ENCODE measurements at regions not wholly inside any gene's neighbourhood (a gene's known extent, or its start where the extent isn't known, plus 50 kb on each side); places are given as distances from the start of the nearest gene placed in this dataset.

- Histone ChIP-seq H3K27ac (no peak overlapping the region), H3K27me3 (peaks cover 14% of the 10 kb centered on the region), H3K4me1 (replicated peaks in 1 of 2) (no peaks in the 10 kb centered on the region), H3K4me3 (no peak overlapping the region), H3K9me3 (replicated peaks in 1 of 3) (no peaks in the 10 kb centered on the region), H3K36me3 (replicated peaks in 1 of 2) (no peaks in the 10 kb centered on the region)
- intact Hi-C loops (cut with DNase I) = no loop called here
- peak in 1 of 7 donors; percentile 9 for DNase-seq
- 77 to 90% (median 87%) methylated on average over 6 of the region's 6 CpGs for WGBS, 4 donors
- TF ChIP-seq CTCF (IDR thresholded peaks at IDR 0.05) (no peak), POLR2A (IDR thresholded peaks at IDR 0.05) (no peak)
Observed at GRCh38 chr14:104464907-104465306, 114.7 kb upstream of the C14orf180 start.

- no peaks in the 10 kb centered on the region for H3K9me3 ChIP-seq (replicated peaks in 1 of 3)
- no peaks in the 10 kb centered on the region for H3K4me1 ChIP-seq (replicated peaks in 1 of 2)
- TF ChIP-seq POLR2A (IDR thresholded peaks at IDR 0.05) = no peak
- no peaks in the 10 kb centered on the region for H3K36me3 ChIP-seq (replicated peaks in 1 of 2)
- no peak overlapping the region for H3K4me3 ChIP-seq
- intact Hi-C loops (cut with DNase I) = no loop called here
- no peak overlapping the region for H3K27ac ChIP-seq
- peaks cover 14% of the 10 kb centered on the region for H3K27me3 ChIP-seq
- 66 to 82% (median 77%) methylated on average over 7 to 8 of the region's 8 CpGs for WGBS, 4 donors
- DNase-seq = peak in 1 of 7 donors; percentile 24
Observed at GRCh38 chr14:104465482-104466390, 113.8 kb upstream of the C14orf180 start.

GRCh38 chr14:104467236-104467635, 112.3 kb upstream of the C14orf180 start:
- Histone ChIP-seq H3K4me3 (no peak overlapping the region), H3K36me3 (replicated peaks in 1 of 2) (no peaks in the 10 kb centered on the region), H3K9me3 (replicated peaks in 1 of 3) (no peaks in the 10 kb centered on the region), H3K27me3 (peaks cover 7% of the 10 kb centered on the region), H3K27ac (no peak overlapping the region), H3K4me1 (replicated peaks in 1 of 2) (no peaks in the 10 kb centered on the region)
- WGBS, 4 donors = 67 to 76% (median 71%) methylated on average over 5 of the region's 5 CpGs
- no peak for TF ChIP-seq CTCF (IDR thresholded peaks at IDR 0.05)
- TF ChIP-seq POLR2A (IDR thresholded peaks at IDR 0.05) = no peak
- no peak for DNase-seq
- intact Hi-C loops (cut with DNase I) = no loop called here

- WGBS, 4 donors = 77 to 91% (median 85%) methylated on average over 7 of the region's 7 CpGs
- H3K9me3 ChIP-seq (replicated peaks in 1 of 3) = no peaks in the 10 kb centered on the region
Observed at GRCh38 chr14:104467641-104468040, 111.9 kb upstream of the C14orf180 start.

More at GRCh38 chr14:104467641-104468040, 111.9 kb upstream of the C14orf180 start:
- H3K36me3 ChIP-seq (replicated peaks in 1 of 2) = no peaks in the 10 kb centered on the region
- intact Hi-C loops (cut with DNase I) = no loop called here
- no peak overlapping the region for H3K27ac ChIP-seq
- DNase-seq = peak in 1 of 7 donors; percentile 21
- no peaks in the 10 kb centered on the region for H3K4me1 ChIP-seq (replicated peaks in 1 of 2)
- no peak overlapping the region for H3K4me3 ChIP-seq
- H3K27me3 ChIP-seq = peaks cover 4% of the 10 kb centered on the region
- TF ChIP-seq POLR2A (IDR thresholded peaks at IDR 0.05) (no peak), CTCF (IDR thresholded peaks at IDR 0.05) (no peak)

Measured in adrenal gland (tissue), 9 donors.